Type B pancreatic cell (in vitro differentiated cells): ENCODE measurements at regions not wholly inside any gene's neighbourhood (a gene's known extent, or its start where the extent isn't known, plus 50 kb on each side); places are given as distances from the start of the nearest gene placed in this dataset.

Experiments used
- DNase-seq: peaks from one replicate; pipeline ENCODE4 v3.0.0; 2021; ENCODE audit warnings: mixed read lengths; ENCODE audit not compliant: unreplicated experiment; ENCODE audit errors: extremely low spot score
- H3K27ac Mint-ChIP-seq: 2 replicates; pipeline ENCODE4 v1.8.0; 2021; ENCODE audit warnings: mild to moderate bottlenecking, mixed read lengths
- H3K27me3 Mint-ChIP-seq: 2 replicates; pipeline ENCODE4 v1.8.0; 2021; ENCODE audit warnings: mixed read lengths
- H3K36me3 Mint-ChIP-seq: 2 replicates; pipeline ENCODE4 v1.8.0; 2021; ENCODE audit warnings: mixed read lengths
- H3K4me1 Mint-ChIP-seq: one replicate; pipeline ENCODE4 v1.8.0; 2021; ENCODE audit warnings: mixed read lengths; ENCODE audit not compliant: unreplicated experiment
- H3K4me3 Mint-ChIP-seq: 2 replicates; pipeline ENCODE4 v1.8.0; 2021; ENCODE audit warnings: mild to moderate bottlenecking, mixed read lengths
- H3K9me3 Mint-ChIP-seq: 2 replicates; pipeline ENCODE4 v1.8.0; 2021; ENCODE audit warnings: mixed read lengths
- CTCF ChIP-seq: fragments of 200-600 bp; sonication (generic); conservative IDR thresholded peaks from 2 replicates; pipeline ENCODE4 v1.5.0; 2021; ENCODE audit warnings: antibody characterized with exemption, mild to moderate bottlenecking

- no peak for DNase-seq
- Mint-ChIP-seq H3K4me3 (no peak overlapping the region), H3K36me3 (no peaks in the 10 kb centered on the region), H3K27ac (no peak overlapping the region), H3K4me1 (peaks cover 4% of the 10 kb centered on the region), H3K27me3 (no peaks in the 10 kb centered on the region), H3K9me3 (no peaks in the 10 kb centered on the region)
- TF ChIP-seq CTCF: no peak
Measured at GRCh38 chr6:147756891-147757290, 248.4 kb downstream of the SAMD5 start.

- Mint-ChIP-seq H3K27me3 (no peaks in the 10 kb centered on the region), H3K27ac (no peak overlapping the region), H3K9me3 (no peaks in the 10 kb centered on the region), H3K4me1 (peaks cover 4% of the 10 kb centered on the region), H3K36me3 (no peaks in the 10 kb centered on the region), H3K4me3 (no peak overlapping the region)
- no peak for TF ChIP-seq CTCF
- DNase-seq: no peak
Measured at GRCh38 chr6:147757291-147757690, 248.8 kb downstream of the SAMD5 start.

- no peak for TF ChIP-seq CTCF
- Mint-ChIP-seq H3K36me3 (no peaks in the 10 kb centered on the region), H3K4me1 (no peaks in the 10 kb centered on the region), H3K9me3 (no peaks in the 10 kb centered on the region), H3K27me3 (no peaks in the 10 kb centered on the region), H3K4me3 (no peak overlapping the region), H3K27ac (no peak overlapping the region)
- no peak for DNase-seq
Measured at GRCh38 chr6:147758303-147758702, 249.8 kb downstream of the SAMD5 start.

- no peaks in the 10 kb centered on the region for H3K27me3 Mint-ChIP-seq
- no peaks in the 10 kb centered on the region for H3K4me1 Mint-ChIP-seq
- no peak overlapping the region for H3K27ac Mint-ChIP-seq
Measured at GRCh38 chr6:147759093-147759492, 250.6 kb downstream of the SAMD5 start.

GRCh38 chr6:147759536-147759935, 251.0 kb downstream of the SAMD5 start:
- H3K27me3 Mint-ChIP-seq: no peaks in the 10 kb centered on the region
- H3K27ac Mint-ChIP-seq: no peak overlapping the region
- H3K36me3 Mint-ChIP-seq: no peaks in the 10 kb centered on the region
- TF ChIP-seq CTCF: no peak
- DNase-seq: no peak
- H3K9me3 Mint-ChIP-seq: no peaks in the 10 kb centered on the region
- no peaks in the 10 kb centered on the region for H3K4me1 Mint-ChIP-seq
- no peak overlapping the region for H3K4me3 Mint-ChIP-seq

More at GRCh38 chr6:147759093-147759492, 250.6 kb downstream of the SAMD5 start:
- TF ChIP-seq CTCF: no peak
- no peaks in the 10 kb centered on the region for H3K36me3 Mint-ChIP-seq
- no peak for DNase-seq
- H3K4me3 Mint-ChIP-seq: no peak overlapping the region
- no peaks in the 10 kb centered on the region for H3K9me3 Mint-ChIP-seq

- H3K36me3 Mint-ChIP-seq: no peaks in the 10 kb centered on the region
- no peak overlapping the region for H3K4me3 Mint-ChIP-seq
- no peaks in the 10 kb centered on the region for H3K9me3 Mint-ChIP-seq
- no peak overlapping the region for H3K27ac Mint-ChIP-seq
- H3K27me3 Mint-ChIP-seq: no peaks in the 10 kb centered on the region
- TF ChIP-seq CTCF: no peak
- H3K4me1 Mint-ChIP-seq: peaks cover 4% of the 10 kb centered on the region
- no peak for DNase-seq
Measured at GRCh38 chr6:147765541-147765940, 257.1 kb downstream of the SAMD5 start.
